ENCODE measurements at regions not wholly inside any gene's neighbourhood (a gene's known extent, or its start where the extent isn't known, plus 50 kb on each side); places are given as distances from the start of the nearest gene placed in this dataset.

- no peak for DNase-seq (ENCODE audit: low spot score)
Measured at GRCh38 chr11:25970726-25971508, 361.0 kb upstream of the ANO3 start.

- no peak for DNase-seq (ENCODE audit: low spot score)
Measured at GRCh38 chr11:25980091-25980490, 351.8 kb upstream of the ANO3 start.

DNA sequence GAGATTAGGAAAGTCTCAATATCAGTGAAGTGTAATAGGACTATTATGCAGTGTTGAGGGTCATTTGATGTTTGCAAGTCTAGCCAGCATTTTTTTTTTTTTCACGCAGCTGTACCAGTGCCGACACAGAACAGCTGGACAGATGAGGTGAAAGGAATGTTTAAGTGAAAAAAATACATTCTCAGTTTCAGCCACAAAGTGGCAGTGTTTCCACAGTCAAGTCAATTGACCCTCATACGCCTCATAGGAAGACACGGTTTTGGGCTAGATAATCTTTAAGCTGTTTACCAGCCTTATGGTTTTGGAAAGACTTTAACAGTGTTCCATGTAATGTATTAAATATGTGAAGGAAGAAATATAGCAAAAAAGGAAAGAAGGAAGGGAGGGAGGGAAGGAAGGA, 349.9 kb upstream of the ANO3 start:
- DNase-seq (ENCODE audit: low spot score) = peak; percentile 41

- no peak for DNase-seq (ENCODE audit: low spot score)
Measured at GRCh38 chr11:25983280-25983679, 348.6 kb upstream of the ANO3 start.

DNA sequence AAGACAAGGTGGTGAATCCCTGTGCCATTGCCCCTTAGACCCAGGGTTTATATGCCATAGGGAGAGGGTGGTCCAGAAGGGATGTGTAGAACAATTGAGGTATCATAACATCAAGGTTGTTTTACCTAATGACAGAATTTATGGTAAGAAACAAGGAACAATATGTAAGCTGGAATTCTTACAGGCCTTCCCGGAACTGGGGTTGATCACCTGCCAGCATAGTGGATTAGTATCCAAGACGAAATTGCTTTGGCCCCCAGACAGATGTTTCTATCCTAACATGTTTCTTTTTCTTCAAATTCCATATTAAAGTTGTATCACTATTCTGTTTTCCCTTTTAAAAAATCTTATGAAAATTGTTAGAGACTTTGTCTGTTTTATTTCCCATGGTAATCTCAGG, 343.8 kb upstream of the ANO3 start:
- no peak for DNase-seq (ENCODE audit: low spot score)

DNA sequence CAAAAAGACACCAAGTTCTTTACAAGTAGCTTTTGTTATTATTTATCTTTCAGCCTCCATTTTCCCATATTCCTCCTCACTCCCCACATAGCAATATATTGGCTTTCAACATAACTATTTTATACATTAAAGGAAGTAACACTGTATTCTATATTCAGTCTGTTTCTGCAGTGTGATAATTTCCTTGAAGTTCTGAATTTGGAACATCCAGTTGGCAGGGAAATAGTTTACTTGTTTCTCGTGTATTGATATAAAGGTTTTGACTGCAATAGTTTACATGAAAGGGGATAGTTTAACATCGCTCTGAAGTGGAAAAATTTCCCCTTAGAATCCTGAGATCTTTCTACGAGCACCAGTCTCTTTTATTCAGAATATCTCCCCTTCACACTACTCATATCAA, 341.5 kb upstream of the ANO3 start:
- no peak for DNase-seq (ENCODE audit: low spot score)

GRCh38 chr11:25991476-25991875, 340.5 kb upstream of the ANO3 start:
- no peak for DNase-seq (ENCODE audit: low spot score)

- no peak for DNase-seq (ENCODE audit: low spot score)
Measured at GRCh38 chr11:25992294-25992693, 339.6 kb upstream of the ANO3 start.

DNA sequence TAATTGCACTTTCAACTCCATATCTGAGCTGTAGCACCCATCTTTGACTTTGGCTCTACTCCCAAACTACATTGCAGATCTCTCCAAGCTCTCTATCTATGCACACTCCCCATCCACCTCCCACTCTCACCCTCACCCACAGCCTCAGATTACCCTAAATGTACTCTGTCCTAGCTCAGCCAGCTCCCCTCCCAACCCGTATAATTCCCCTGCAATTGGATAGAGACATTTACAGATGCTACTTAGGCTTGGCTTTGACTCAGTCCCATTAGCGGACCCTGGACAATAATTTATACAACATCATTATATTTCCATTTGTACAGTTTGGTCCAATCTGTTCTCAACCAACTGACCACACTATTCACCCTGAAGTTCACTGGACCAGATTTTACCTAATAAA, 338.9 kb upstream of the ANO3 start:
- DNase-seq (ENCODE audit: low spot score) = no peak

GRCh38 chr11:26011474-26011873, 320.5 kb upstream of the ANO3 start:
- DNase-seq (ENCODE audit: low spot score) = no peak

- DNase-seq (ENCODE audit: low spot score) = no peak
Measured at GRCh38 chr11:26014456-26015115, 317.3 kb upstream of the ANO3 start.

DNA sequence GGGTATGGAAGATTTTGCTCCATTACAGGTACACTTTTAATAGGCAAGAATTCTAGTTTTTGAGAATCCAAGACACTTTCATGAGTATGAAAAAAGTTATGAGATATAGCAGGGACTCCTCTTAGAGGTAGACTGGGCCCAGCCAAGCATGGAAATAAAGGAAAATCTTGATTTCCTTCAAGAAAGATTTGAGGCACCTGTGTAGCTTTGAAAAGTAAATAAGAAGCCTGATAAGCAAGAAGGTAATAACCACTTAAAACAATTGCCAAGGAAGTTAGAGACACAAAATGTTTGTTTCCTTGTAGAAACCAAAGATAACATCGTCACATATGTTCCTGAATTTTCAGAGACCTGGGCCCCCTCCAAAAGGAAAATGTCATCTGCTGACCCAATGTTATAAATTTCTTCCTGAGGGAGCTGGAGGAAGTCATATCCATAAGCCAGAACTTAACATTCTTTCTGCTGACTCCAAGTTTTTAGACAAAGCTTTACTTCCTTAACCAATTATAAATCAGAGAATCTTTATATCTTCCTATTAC, 314.5 kb upstream of the ANO3 start:
- no peak for DNase-seq (ENCODE audit: low spot score)

DNA sequence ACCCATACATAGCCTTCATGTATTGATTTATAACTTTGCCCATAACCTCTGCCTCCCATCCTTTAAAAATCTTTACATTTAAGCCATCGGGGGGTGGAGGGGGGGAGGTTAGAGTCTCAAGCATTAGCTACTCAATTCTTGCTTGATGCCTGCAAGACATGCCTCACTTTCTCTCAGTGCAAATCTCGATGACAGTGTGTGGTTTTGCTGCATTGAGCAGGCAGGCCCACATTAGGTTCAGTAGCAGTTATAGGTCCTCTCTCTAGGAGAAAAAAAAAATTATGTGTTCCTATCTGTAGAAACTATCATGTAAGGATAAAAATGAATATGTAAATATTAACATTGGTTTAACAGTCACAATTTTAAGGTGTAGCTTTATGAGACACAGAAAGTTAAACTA, 314.0 kb upstream of the ANO3 start:
- DNase-seq (ENCODE audit: low spot score) = no peak

- no peak for DNase-seq (ENCODE audit: low spot score)
Measured at GRCh38 chr11:26018336-26018735, 313.6 kb upstream of the ANO3 start.

- no peak for DNase-seq (ENCODE audit: low spot score)
Measured at GRCh38 chr11:26019386-26019785, 312.5 kb upstream of the ANO3 start.

DNA sequence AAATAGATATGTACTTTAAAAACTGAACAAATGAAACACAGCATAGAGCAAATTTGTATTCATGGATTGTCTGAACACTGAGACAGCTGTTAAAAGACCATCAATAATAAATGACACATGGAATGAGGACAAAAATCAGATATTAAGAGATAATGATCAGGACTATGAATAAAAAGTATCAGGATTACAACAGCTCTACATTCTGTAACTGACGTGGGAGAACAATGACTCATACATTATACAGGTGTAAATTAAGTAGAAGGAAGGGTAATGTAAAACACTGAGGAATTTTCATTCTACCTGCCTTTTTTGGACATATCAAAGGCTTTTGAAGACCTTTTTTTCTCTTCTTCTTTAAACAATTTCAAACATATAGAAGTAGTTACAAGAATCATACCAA, 310.9 kb upstream of the ANO3 start:
- no peak for DNase-seq (ENCODE audit: low spot score)

GRCh38 chr11:26023057-26023456, 308.9 kb upstream of the ANO3 start:
- no peak for DNase-seq (ENCODE audit: low spot score)

DNA sequence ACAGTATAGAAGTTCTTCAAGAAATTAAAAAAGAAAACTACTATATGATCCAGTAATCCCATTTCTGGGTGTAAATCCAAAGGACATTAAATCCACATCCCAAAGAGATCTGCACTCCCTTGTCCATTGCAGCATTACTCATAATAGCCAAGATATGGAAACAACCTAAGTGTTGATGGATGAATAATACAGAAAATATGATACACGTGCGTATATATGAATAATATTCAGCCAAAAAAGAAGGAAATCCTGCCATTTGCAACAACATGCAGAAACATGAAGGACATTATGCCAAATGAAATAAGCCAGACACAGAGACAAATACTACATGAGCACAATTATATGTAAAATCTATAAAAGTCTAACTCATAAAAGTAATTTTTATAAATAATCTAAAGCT, 306.3 kb upstream of the ANO3 start:
- no peak for DNase-seq (ENCODE audit: low spot score)

GRCh38 chr11:26026078-26026477, 305.9 kb upstream of the ANO3 start:
- DNase-seq (ENCODE audit: low spot score) = no peak

- no peak for DNase-seq (ENCODE audit: low spot score)
Measured at GRCh38 chr11:26027887-26028286, 304.0 kb upstream of the ANO3 start.

DNA sequence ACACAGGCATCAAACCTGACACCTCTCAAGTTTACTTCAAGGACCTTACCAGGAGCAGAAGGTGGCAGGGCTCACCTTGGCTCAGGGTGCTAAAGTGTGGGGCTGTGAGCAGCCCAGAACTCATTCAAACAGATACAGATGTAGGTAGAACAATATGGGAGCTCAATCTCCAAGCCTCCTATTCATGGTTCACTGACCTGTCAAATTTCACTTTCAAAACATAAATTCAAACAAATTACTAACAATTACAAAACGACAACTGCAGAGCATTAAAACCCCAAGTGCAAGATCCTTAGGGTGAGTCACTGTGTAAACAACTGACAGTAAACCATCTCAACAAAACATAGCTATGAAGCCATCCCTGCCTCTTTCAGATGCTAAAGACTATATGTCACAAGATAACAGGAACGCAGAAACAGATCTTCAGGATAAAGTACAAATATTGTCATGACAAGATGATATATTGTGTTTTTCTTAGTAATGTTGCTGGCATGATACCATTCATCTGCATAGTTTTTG, 303.5 kb upstream of the ANO3 start:
- no peak for DNase-seq (ENCODE audit: low spot score)

DNA sequence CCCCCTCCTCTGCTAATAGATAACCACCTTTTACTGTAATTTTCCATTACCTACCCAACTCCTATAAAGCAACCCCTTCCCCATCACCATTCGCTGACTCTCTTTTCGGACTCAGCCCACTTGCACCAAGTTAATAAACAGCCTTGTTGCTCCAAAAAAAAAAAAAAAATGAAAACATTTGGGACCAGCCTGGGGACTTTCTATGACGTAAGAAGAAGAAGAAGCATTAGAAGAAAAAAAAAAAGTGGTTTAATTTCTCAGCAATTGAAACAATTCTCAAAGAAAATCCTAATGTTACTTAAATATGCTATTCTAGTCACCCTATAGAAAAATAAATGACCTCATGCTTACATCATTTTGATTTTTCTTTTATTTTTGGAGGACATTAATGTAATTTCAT, 301.5 kb upstream of the ANO3 start:
- no peak for DNase-seq (ENCODE audit: low spot score)

DNA sequence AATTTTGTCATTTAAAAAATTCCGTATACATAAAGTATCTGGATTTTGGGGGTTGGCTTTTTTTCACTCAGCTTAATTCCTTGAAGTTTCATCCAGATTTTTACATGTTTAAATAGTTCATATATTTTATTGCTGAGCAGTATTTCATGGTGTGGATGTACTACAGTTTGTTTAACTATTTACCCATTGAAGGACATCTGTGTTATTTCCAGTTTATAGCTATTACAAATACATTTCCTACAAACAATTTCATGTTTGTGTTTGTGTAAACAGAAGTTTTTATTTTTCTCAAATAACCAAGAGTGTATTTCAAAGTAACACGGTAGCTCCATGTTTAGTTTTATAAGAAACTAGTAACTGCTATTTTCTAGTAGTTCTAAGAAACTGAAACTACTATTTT, 299.7 kb upstream of the ANO3 start:
- no peak for DNase-seq (ENCODE audit: low spot score)

Measured in D341Med (cell line).